Calu3 (cell line): ENCODE measurements at regions not wholly inside any gene's neighbourhood (a gene's known extent, or its start where the extent isn't known, plus 50 kb on each side); places are given as distances from the start of the nearest gene placed in this dataset.

Experiments used
- BruUV-seq: library from RNA; stranded (reverse); fragments of 400-500 nt; replicated peaks from 2 replicates; lab custom pipeline; 2021; lab: Mats Ljungman, UMichigan
- CTCF ChIA-PET: fragments of 300-600 bp; sonication (Branson Sonifier 250); formaldehyde crosslinking; loops from one replicate; lab custom pipeline; 2022; ENCODE audit warnings: antibody characterized with exemption; lab: Charles Lee
- DNase-seq: peaks from one replicate; pipeline ENCODE4 v3.0.0; 2022
- H3K27ac Mint-ChIP-seq: one replicate; pipeline ENCODE4 v1.8.0; 2022; ENCODE audit warnings: mixed read lengths; ENCODE audit not compliant: unreplicated experiment
- H3K27me3 Mint-ChIP-seq: one replicate; pipeline ENCODE4 v1.8.0; 2022; ENCODE audit warnings: mixed read lengths; ENCODE audit not compliant: unreplicated experiment
- H3K36me3 Mint-ChIP-seq: one replicate; pipeline ENCODE4 v1.8.0; 2022; ENCODE audit warnings: mild to moderate bottlenecking, moderate library complexity, mixed read lengths; ENCODE audit not compliant: insufficient read depth, unreplicated experiment
- H3K4me1 Mint-ChIP-seq: one replicate; pipeline ENCODE4 v1.8.0; 2022; ENCODE audit warnings: mild to moderate bottlenecking, low read depth, mixed read lengths; ENCODE audit not compliant: unreplicated experiment
- H3K4me3 Mint-ChIP-seq: one replicate; pipeline ENCODE4 v1.8.0; 2022; ENCODE audit warnings: mild to moderate bottlenecking, low read depth, moderate library complexity, mixed read lengths; ENCODE audit not compliant: unreplicated experiment
- H3K9me3 Mint-ChIP-seq: one replicate; pipeline ENCODE4 v1.8.0; 2022; ENCODE audit warnings: low read depth, mixed read lengths; ENCODE audit not compliant: unreplicated experiment
- CTCF ChIP-seq: fragments of 200-600 bp; IDR thresholded peaks from one replicate; pipeline ENCODE4 v1.8.0; 2022; ENCODE audit warnings: antibody characterized with exemption; ENCODE audit not compliant: unreplicated experiment
- intact Hi-C: fragments of 100-400 bp; cut with micrococcal nuclease; formaldehyde crosslinking; loops from one replicate; pipeline ENCODE4 v1.10.0; 2022; ENCODE audit not compliant: unreplicated experiment

DNA sequence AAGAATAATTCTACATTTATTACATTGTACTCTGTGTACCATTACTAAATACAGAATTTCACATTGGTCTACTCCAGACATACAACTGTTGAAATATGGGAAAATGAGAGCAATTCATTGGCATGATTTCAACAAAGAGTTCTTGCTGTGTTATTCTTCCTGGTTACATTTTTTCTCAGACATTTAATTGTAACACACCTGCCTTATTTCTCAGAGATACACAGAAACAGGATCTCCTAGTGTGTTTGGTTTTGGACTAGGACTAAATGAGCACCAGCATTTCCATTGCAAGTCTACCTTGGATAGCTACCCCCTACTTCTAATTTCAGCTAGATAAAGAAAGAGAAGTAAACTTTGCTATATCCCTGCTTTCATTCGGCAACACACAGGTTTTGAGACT, 274.3 kb upstream of the CNTN4 start:
- Mint-ChIP-seq H3K36me3 (no peaks in the 10 kb centered on the region), H3K4me3 (no peak overlapping the region), H3K4me1 (no peaks in the 10 kb centered on the region), H3K9me3 (peaks cover 13% of the 10 kb centered on the region), H3K27me3 (no peaks in the 10 kb centered on the region), H3K27ac (no peak overlapping the region)
- CTCF ChIA-PET: no interaction called here
- intact Hi-C loops: no loop called here
- no peak for DNase-seq
- TF ChIP-seq CTCF: no peak
- BruUV-seq: no TSS peak

DNA sequence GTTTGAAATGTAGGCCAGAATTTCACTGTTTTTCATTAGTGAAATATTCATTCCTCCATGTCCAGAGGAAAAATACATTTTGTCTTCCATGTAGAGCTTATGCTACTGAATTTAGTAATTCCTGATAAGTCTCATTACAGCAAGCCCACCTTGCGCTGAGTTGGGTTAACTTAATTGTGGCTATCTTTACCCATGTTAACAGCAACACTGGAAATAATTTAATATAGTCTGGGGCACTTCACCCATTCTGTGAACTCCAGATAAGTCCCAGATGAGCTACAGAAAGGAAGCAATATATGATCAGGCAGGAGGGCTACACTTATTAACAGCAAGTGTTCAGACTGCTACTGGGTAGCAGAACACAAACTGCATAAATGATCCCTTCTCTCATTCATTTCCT, 270.1 kb upstream of the CNTN4 start:
- peaks cover 7% of the 10 kb centered on the region for H3K9me3 Mint-ChIP-seq
- no peak overlapping the region for H3K4me3 Mint-ChIP-seq
- CTCF ChIA-PET: no interaction called here
- intact Hi-C loops: no loop called here
- H3K4me1 Mint-ChIP-seq: no peaks in the 10 kb centered on the region
- no TSS peak for BruUV-seq
- H3K27me3 Mint-ChIP-seq: no peaks in the 10 kb centered on the region
- no peak for DNase-seq
- H3K27ac Mint-ChIP-seq: no peak overlapping the region
- no peak for TF ChIP-seq CTCF
- no peaks in the 10 kb centered on the region for H3K36me3 Mint-ChIP-seq

- Mint-ChIP-seq H3K4me1 (no peaks in the 10 kb centered on the region), H3K27ac (no peak overlapping the region), H3K36me3 (no peaks in the 10 kb centered on the region), H3K4me3 (no peak overlapping the region), H3K9me3 (peaks cover 4% of the 10 kb centered on the region), H3K27me3 (no peaks in the 10 kb centered on the region)
- CTCF ChIA-PET: no interaction called here
- DNase-seq: no peak
- intact Hi-C loops: no loop called here
- TF ChIP-seq CTCF: no peak
- no TSS peak for BruUV-seq
These were observed 267.8 kb upstream of the CNTN4 start for GRCh38 chr3:1830851-1831250.

DNA sequence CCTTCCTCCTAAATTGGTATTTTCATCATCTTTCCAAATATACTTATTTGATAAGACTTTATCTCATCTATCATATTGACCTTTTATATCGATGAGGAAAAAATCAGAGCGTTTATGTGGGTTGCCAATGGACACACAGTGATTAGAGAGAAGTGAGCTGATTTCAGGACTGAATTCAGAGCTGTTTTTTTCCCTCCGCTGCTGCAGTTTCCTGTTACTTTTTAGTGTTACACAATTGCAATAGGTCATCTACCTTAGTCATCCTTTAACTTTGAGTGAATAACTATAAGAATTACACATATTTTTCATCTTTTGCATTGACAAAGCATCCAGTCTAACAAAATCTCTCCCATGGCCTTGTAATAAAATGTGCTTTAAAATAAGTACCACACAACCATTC, 266.3 kb upstream of the CNTN4 start:
- no peaks in the 10 kb centered on the region for H3K4me1 Mint-ChIP-seq
- no peak for TF ChIP-seq CTCF
- intact Hi-C loops: no loop called here
- H3K36me3 Mint-ChIP-seq: no peaks in the 10 kb centered on the region
- CTCF ChIA-PET: no interaction called here
- H3K27me3 Mint-ChIP-seq: no peaks in the 10 kb centered on the region
- no peaks in the 10 kb centered on the region for H3K9me3 Mint-ChIP-seq
- H3K4me3 Mint-ChIP-seq: no peak overlapping the region
- BruUV-seq: no TSS peak
- no peak overlapping the region for H3K27ac Mint-ChIP-seq
- no peak for DNase-seq
